Stimulated activated CD8-positive, alpha-beta memory T cell treated with anti-CD3 and anti-CD28 coated beads, Interleukin-2, amount 100 ng/mL, for 48 hours (primary cell): ENCODE measurements at regions not wholly inside any gene's neighbourhood (a gene's known extent, or its start where the extent isn't known, plus 50 kb on each side); places are given as distances from the start of the nearest gene placed in this dataset.
"Not testable (repeated sequence)": the region's sequence is repeated elsewhere in the genome, so short reads cannot be mapped to it uniquely, and the experiment has no call there.

ENCODE experiments used
- DNase-seq, 2 donors: peaks; one replicate each; pipeline ENCODE4 v3.0.0-alpha.2; 2020; ENCODE audit warnings: low read depth in 2 of 2

DNA sequence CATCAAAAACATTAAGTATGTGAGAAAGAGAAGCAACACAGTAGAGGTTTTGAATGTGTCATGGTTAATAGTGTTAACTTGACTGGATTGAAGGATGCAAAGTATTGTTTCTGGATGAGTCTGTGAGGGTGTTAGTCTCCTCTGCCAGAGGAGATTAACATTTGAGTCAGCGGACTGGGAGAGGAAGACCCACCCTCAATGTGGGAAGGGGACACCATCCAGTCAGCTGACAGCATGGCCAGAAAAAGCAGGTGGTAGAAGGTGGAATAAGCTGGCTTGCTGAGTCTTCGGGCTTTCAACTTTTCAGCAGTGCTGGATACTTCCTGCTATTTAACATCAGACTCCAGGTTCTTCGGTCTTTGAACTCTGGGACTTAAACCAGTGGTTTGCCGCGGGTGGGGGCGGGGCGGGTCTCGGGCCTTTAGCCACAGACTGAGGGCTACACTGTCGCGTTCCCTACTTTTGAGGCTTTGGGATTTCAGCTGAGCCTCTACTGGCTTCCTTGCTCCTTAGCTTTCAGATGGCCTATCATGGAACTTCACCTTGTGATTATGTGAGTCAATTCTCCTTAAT, 309.9 kb upstream of the ST8SIA4 start:
- no peak for DNase-seq

DNA sequence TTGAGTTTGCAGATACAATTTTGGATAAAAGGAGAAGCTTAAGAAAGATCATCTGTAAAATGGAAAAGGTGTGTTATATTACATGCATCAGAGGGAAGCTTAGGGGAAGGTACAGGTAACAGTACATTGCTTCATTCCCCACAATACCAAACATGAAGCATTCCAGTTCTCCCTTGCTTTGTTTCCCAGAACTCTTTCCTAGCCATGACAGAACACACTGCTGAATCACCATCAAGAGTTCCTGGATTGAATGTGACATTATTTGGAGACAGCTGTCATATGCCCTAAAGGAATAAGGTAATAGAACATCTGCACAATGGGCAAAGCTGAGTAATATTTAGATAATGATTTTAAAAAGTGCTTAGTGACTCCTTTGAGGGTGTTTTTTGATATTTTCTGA, 303.5 kb upstream of the ST8SIA4 start:
- no peak for DNase-seq

DNA sequence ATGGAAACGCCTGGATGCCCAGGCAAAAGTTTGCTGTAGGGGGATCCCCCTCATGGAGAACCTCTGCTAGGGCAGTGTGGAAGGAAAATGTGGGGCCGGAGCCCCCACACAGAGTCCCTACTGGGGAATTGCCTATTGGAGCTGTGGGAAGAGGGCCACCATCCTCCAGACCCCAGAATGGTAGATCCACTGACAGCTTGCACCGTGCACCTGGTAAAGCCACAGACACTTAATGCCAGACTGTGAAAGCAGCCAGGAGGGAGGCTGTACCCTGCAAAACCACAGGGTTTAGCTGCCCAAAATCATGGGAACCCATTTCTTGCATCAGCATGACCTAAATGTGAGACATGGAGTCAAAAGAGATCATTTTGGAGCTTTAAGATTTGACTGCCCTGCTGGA, 302.0 kb upstream of the ST8SIA4 start:
- not testable (repeated sequence) for DNase-seq

DNA sequence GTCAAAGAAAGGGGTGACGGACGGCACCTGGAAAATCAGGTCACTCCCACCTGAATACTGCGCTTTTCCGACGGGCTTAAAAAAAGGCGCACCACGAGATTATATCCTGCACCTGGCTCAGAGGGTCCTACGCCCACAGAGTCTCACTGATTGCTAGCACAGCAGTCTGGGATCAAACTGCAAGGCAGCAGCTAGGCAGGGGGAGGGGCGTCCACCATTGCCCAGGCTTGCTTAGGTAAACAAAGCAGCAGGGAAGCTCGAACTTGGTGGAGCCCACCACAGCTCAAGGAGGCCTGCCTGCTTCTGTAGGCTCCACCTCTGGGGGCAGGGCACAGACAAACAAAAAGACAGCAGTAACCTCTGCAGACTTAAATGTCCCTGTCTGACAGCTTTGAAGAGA, 277.3 kb upstream of the ST8SIA4 start:
- not testable (repeated sequence) for DNase-seq

DNA sequence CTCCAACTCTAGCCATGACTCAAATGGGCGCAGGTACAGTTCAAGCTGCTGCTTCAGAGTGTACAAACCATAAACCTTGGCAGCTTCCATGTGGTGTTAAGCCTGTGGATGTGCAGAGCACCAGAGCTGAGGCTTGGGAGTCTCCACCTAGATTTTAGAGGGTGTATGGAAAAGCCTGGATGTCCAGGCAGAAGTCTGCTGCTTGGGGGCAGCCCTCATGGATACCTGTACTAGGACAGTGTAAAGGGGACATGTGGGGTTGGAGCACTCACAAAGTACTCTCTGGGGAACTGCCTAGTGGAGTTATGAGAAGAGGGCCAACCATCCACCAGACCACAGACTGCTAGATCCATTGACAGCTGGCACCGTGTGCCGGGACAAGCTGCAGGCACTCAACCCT, 273.5 kb upstream of the ST8SIA4 start:
- DNase-seq = no peak

DNA sequence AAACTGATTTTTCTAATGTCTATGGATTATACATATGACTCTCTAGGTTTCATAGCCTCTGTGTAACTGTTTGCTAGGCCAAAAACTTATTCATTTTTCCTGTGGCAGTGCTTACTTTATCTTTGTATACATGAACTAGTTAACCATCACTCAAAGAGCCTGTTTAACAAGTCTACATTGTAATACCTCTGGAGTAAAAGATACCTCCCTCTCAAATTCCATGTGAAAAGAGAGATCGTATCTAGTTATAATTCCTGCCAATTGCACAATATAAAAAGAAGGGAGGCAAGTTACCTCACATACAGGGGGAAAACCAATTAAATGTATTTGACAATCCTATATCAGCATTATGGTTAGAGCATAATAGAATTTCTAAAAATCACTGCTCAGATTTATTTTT, 271.9 kb upstream of the ST8SIA4 start:
- no peak for DNase-seq

DNA sequence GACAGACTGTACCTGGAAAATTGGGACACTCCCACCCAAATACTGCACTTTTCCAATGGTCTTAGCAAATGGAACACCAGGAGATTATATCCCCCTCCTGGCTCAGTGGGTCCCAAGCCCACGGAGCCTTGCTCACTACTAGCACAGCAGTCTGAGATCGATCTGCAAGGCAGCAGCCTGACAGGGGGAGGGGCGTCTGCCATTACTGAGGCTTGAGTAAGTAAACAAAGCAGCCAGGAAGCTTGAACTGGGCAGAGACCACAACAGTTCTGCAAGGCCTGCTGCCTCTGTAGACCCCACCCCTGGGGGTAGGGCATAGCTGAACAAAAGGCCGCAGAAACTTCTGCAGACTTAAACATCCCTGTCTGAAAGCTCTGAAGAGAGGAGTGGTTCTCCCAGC, 260.0 kb upstream of the ST8SIA4 start:
- no peak for DNase-seq

DNA sequence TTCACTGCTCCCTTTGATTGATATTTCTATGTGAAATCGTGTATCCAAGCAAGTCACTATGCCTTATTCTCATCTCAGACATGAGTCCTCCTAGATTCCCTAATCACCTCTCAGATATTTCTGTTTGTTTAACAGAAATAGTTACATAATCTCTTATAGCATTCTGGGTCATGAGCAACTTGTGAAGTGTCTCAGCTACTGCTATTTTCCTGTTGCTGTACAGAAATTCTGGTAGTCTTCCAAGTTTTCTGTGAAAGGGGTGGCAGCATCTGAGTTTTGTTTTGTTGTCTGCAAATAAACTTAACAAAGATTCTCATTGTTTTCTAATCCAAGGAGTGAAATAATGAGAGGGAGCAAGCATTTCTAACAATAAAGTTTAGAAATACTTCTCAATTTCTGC, 256.9 kb upstream of the ST8SIA4 start:
- no peak for DNase-seq

DNA sequence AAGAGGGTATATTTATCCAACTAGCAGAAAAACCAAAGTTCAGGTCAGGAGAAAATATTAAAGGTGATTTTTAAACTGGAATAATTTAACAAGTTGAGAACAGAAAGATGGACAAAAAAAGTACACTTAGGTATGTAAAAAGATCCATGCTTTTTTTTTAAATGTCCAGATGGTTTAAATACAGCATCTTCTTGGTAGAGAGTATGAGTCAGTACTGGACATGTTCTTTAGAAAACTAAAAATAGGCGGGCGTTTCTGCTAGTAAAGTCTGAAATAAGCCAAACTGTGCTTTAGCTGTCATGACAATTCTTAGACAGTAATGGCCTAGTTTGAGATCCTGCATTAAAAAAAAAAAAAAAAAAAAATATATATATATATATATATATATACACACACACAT, 255.9 kb upstream of the ST8SIA4 start:
- no peak for DNase-seq

DNA sequence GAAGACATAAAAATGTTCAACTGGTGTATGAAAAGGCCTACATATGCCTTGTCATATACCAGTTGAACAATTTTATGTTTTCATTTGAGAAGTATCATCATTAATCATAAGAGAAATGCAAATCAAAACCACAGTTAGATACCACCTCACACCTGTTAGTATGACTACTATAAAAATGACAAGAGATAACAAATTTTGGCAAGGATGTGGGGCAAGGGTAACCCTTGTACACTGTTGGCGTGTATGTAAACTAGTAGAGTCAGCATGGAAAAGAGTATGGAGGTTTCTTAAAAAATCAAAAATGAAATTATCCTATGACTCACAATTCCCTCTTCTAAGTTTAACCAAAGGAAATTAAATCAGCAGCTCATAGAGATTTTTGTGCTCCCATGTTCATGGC, 250.4 kb upstream of the ST8SIA4 start:
- DNase-seq = no peak

DNA sequence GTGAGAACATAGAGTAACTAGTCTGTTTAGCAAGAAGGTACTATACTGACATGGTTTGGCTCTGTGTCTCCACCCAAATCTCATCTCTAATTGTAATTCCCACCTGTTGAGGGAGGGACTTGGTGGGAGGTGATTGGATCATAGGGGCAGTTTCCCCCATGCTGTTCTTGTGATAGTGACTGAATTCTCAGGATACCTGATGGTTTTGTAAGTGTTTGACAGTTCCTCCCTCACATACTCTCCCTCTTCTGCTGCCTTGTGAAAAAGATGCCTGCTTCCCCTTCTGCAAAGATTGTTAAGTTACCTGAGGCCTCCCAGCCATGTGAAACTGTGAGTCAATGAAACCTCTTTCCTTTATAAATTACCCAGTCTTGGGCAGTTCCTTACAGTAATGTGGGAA, 240.4 kb upstream of the ST8SIA4 start:
- DNase-seq = no peak

DNA sequence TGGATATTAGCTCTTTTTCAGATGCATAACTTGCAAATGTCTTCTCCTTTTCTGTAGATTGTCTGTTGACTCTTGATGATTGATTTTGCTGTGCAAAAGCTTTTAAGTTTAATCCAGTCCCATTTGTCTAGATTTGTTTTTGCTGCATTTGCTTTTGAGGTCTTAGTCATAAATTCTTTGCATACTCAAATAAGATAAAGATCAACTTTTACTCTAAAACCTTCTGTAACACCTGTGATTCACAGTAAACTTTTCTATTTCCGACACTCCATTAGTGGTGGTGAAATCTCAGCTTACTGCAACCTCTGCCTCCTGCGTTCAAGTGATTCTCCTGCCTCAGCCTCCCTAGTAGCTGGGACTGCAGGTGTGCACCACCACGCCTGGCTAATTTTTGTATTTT, 239.0 kb upstream of the ST8SIA4 start:
- no peak for DNase-seq

DNA sequence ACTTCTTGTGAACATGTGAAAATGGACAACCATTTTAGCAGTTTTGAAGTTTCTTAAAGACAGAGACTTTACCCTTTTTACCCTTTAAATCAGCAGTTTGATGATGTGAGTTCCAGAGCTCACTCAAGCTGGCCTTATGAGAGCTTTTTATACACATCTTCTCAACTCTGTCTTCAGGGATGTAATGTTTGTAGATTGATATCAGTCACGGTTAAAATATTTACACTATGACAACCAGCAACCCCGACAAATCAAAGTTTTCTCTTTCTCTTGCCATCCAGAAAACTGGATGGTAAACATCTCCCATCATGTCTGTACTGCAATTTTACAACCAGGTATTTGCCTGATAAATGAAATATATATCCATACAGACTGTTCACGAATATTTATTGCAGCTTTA, 233.4 kb upstream of the ST8SIA4 start:
- DNase-seq = no peak

DNA sequence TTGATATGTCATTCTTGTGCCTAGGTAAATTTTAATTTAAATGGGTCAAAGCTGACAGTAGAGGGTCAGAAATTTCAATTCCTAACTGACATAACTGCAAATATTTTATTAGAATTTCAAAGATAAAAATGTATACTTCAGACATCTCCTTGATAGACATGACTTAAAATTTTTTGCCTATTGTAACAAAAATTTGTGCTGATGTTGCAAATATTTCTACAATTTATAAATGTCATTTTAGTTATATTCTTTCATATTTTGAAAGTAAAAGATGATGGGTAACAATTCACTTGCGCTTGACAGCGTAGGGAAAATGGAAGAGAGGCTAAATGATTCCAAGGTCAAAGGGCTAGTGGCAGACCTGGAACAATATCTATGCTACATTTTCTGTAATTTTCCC, 220.3 kb upstream of the ST8SIA4 start:
- DNase-seq = no peak

DNA sequence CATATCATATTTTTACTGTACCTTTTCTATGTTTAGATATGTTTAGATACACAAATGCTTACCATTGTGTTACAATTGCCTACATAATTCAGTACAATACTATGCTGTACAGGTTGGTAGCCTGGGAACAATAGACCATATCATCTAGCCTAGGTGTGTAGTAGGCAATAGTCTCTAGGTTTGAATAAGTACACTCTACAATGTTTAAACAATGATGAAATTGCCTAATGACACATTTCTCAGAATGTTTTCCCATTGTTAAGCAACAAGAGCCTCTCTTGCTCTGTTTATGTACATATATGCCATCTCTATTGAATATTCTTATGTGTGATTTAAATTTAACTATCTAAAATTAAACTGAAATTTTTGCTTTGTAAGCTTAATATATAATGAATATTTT, 209.6 kb upstream of the ST8SIA4 start:
- no peak for DNase-seq

DNA sequence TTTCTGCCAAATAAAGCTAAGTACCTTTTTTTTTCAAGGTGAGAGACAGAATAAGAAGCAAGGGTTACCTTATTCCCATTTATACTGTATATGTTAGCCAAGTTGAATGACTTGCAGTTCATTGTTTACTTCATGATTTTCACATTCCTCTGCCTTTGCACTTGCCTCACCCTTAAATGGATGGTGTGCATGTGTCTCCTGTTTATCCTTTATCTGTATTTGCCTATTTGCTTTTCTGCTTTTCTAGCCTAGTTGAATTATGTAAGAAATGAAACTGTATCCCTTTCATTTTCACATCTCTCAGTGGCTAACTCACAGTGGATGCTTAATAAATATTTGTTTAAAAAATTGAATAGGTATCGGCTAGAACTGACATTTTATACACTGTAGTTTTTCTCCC, 200.8 kb upstream of the ST8SIA4 start:
- no peak for DNase-seq

DNA sequence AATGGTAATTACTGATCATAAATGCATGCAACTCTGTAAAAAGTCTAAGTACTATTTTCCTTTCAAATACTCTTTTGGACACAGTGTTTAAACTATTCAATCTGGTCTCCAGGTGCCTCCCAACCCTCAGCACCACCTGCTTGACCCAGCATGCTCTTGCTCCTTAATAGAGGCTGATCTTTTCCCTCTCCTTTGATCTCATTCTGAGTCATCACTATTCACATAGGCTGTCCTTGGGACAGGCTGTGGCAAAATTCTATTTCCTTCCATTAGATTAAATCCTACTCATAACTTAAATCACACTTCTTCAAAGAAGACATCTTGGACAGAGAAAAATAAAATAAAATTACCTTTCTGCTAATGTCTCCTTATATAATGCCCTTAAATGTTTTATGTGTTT, 199.4 kb upstream of the ST8SIA4 start:
- no peak for DNase-seq

DNA sequence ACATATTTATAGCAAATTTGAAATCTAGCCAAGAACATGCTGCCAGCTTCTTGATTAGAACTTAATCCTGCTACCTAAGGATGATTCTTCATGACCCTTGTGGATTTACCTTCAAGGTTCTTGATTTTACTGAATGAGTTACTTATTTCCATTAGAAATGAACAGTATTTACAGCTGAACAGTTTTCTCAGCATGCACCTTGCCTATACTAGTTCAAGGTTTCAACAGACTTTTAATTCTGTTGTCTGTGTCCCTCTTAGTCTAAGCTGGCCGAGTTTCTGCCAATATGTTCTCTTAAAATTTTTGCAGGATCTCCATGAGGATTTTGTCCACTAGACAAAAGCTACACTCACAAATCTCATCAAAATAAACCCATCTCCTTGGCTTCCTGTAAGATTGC, 188.8 kb upstream of the ST8SIA4 start:
- DNase-seq = no peak

DNA sequence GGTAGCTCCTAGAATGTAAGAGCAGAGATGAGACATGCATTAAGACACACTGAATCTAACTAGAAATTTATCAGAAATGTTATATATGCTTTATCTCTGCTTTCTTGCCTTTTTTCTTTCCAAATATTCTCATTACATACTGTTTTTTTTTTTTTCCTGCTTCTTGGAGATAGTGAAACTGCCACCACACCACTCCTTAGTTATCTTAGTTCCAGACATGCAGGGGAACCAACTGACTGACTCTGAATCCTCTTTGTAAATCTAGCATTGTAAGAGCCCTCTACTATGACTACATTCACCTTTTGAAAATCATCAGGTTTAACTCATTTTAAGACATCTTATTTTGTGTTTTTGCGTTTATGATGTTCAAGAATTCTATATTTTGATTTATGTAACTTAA, 181.3 kb upstream of the ST8SIA4 start:
- DNase-seq = no peak

DNA sequence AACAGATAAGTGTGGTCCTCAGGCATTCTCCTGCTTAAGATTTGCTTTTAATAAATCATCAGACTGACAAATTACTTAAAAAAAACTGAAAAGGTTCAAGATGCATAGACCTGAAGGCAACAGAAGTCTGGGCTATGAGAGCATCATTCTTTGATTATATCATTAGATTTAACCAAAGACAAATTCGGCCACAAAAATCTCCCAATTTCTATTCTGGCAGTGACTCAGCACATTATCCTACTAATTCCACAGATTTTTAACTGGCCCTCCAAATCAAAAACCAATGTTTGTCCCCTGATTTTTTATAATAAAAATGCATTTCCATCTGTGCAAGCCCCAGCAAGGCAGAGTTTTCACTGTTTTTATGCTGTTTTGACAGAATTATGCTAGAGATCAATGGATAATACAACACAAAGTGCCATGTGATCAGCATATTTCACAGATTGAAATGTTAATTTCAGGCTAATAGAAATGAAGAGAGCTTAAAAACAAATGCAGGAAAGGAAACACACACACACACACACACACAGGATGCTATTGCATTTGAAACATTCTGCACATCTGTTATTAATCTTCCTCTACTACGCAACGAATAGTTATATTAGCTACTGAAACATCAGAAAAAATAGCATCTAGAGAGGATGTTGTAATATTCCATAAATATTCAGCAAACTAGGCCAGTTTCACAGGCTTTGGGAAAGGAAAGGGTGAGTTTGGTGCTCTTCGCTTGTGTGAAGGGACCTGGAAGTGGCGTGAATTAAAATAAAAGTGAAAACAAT, 177.6 kb upstream of the ST8SIA4 start:
- DNase-seq = no peak

DNA sequence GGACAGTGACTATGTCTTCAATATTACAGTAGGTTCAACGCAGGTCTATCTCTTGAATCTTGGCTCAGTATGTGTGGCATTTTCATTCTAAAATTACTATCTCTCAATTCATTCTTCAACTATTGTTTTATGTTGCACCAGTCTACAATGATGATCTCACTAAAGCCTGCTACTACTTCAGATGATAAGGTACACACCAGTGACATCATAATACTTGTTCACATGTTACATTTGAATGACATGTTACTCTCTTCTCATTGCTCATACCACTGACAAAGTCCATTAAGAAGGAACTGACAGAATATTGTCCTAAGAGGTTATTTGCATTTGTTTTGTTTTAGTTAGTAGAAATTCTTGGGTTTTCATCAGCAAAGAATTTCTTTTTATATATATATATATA, 165.2 kb upstream of the ST8SIA4 start:
- no peak for DNase-seq

DNA sequence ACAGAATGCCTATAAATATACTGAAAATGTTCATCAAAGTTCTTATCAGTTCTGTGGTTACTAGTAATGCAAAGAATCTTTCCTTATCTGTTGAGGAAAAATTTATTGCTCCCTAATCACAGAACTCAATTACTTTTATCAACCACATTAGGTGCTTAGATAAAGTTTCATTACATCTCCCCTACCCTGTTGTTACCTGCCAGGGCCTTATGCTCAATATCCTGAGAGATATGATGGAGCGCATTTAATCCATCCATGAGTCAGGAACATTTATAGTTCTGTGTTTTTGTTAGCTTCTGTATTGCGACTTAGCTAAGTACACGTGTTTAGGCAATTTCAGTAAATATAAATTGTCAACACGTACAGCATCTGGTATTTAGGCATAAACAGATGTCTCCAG, 164.3 kb upstream of the ST8SIA4 start:
- no peak for DNase-seq

DNA sequence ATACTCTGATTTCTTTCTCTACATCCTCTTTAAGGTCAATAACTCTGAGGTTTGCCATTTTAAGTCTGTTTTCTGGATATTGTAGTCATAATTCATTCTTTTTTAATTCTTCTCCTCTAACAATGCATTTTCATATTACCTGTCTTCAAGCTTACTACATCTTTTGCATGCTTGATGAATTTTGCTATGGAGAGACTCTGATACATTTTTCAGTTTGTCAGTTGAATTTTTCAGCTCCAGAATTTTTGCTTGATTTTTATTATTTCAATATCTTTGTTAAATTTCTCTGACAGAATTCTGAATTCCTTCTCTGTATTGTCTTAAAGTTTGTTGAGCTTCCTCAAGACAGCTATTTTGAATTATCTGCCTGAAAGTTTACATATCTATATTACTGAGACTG, 159.8 kb upstream of the ST8SIA4 start:
- no peak for DNase-seq

DNA sequence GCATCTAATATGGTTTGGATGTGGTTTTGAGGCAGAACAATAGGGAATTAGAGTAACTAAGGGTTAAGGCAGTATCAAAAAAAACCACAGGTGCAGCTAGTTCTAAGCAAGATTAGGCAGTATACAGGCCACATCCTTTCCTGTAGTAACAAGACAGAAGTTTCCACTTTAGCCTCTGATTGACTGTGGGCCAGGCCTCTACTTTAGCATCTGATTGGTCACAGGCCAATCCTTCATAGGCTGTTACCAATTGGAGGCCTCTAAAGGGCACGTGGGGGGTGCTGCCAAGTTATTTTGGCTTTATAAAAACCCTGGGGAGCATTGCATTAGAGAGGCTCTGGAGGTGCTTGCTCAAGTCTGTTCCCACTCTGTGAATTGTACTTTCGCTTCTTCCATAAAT, 144.1 kb upstream of the ST8SIA4 start:
- DNase-seq = no peak
